ELR (cell line): ENCODE measurements at regions not wholly inside any gene's neighbourhood (a gene's known extent, or its start where the extent isn't known, plus 50 kb on each side); places are given as distances from the start of the nearest gene placed in this dataset.
"Not testable (repeated sequence)": the region's sequence is repeated elsewhere in the genome, so short reads cannot be mapped to it uniquely, and the experiment has no call there.

Experiments used
- DNase-seq: peaks from one replicate; pipeline ENCODE4 v3.0.0-alpha.2; 2015; ENCODE audit warnings: low read depth

DNA sequence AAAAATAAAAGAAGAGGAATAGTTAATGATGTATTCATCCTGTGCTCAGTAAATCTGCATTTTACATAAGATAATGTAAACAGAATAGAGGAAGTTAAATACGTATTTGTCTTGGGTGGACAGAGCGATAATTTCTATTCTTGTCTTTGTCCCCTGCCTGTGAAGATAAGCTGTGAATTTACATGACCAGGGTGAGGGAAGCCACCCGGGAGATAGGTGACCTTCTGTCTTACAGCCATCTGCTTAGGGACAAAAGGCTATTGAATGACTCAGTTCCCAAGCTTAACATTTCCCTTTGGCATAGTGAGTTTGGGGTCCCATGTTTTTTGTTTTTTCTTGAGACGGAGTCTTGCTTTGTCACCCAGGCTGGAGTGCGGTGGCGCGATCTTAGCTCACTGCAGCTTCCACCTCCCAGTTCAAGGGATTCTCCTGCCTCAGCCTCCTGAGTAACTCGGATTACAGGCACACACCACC, 88.7 kb upstream of the KCTD7 start:
- DNase-seq = no peak

DNA sequence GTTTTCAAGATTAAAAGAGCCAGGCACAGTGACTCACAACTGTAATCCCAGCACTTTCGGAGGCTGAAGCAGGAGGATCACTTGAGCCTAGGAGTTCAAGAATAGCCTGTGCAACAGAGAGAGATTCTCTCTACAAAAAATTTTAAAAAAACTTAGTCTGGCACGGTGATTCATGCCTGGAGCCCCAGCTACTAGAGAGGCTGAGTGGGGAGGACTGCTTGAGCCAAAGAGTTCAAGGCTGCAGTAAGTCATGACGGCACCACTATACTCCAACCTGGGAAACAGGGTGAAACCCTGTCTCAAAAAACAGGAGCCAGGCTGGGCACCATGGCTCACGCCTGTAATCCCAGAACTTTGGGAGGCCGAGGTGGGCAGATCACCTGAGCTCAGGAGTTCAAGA, 86.6 kb upstream of the KCTD7 start:
- no peak for DNase-seq

DNA sequence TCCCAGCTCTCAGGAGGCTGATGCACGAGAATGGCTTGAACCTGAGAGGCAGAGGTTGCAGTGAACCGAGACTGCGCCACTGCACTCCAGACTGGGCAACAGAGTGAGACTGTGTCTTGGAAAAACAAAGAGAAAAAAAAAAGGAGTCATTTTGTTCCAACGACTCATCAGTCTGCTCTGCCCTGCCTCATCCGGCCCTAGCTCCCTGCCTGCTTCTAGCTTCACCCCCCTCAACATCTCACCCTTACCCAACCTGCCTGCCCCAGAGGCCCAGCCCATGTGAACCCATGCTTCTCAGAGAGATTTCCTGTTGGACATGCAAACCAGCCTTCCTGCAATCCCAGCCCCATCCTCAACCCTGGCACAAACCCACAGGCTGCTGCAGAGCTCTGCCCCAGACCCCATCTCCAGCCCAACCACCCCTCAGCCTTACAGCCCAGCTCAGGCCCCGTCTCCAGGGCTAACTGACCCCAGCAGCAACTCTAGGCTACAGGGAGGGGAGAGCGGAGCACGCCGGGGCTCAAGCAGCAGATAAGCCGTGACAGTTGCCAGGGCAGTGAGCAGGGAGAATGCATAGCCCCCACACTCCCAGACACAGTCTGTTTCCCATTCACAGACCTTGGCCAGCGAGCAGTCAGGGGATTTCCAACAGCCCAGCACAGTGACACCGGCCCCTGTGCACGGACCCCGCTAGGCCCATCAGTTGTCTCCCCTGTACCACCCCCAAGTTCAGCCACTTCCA, 86.0 kb upstream of the KCTD7 start:
- DNase-seq = peak; percentile 38

DNA sequence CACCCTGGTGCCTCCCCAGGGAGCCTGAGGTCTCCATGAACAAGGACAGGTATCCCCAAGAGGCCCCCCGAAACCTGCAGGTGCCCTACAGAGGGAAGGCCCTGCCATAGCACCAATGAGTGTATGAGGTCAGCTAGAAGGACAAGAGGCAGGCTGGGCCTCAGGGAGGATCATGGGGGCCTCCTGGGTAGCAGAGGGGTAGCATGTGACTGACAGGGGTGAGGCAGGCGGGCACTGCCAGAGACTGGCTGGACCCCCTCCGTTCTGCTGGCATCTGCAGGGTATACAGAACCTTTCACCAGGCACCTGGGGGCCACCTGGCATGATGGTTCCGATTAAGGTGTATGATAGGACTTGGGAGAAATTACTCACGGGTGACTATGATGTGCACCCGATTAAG, 79.2 kb upstream of the KCTD7 start:
- DNase-seq = no peak

DNA sequence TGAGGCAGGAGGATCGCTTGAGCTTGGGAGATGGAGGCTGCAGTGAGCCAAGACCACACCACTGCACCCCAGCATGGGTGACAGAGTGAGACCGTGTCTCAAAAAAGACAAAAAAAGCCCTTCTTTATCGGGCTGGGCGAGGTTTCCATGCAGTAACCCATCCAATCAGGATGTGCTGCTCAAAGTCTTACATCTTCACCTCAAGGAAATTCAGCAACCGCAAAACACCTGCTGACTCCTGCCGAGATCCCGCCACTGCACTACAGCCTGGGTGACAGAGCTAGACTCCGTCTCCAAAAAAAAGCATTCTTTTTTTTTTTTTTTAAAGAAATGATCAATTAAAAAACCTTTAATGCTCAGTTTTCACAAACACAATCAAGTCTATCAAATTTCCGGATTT, 75.7 kb upstream of the KCTD7 start:
- no peak for DNase-seq

DNA sequence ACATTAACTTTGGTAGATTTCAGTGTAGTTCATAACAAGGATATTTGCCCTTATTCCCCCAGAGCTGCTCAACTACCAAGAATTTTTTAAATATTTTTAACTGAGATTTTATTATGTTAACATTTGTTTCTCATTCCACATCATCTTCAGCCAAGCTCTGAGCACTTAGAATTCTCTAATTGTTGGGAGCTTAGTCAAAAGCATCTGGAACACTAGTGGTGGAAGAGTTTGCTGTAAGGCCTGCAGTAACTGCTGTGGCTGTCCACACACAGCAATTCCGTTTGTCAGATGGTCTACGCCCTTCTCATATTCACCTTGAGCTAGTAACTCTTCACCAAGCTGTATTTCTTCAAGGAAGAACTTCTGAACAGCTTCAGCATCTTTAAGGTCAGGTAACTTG, 75.0 kb upstream of the KCTD7 start:
- not testable (repeated sequence) for DNase-seq

DNA sequence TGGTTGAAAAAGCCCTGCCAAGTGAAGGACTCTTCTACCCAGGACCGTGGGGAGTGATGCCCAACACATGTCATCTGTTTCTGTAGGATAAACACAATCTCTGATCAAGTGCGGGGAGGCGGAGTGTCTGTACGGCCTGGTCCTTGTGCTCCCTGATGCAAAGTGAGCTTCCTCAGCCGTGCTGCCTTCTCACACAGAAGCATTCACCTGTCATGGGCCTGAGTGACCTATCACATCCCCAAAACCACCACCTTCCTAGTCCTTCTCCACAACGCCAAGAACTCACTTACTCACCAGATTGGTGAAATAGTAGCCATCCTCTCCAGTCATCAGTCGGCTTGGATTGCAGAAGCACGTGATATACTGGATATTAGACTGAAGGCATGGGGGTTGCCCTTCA, 74.4 kb upstream of the KCTD7 start:
- DNase-seq = not testable (repeated sequence)

DNA sequence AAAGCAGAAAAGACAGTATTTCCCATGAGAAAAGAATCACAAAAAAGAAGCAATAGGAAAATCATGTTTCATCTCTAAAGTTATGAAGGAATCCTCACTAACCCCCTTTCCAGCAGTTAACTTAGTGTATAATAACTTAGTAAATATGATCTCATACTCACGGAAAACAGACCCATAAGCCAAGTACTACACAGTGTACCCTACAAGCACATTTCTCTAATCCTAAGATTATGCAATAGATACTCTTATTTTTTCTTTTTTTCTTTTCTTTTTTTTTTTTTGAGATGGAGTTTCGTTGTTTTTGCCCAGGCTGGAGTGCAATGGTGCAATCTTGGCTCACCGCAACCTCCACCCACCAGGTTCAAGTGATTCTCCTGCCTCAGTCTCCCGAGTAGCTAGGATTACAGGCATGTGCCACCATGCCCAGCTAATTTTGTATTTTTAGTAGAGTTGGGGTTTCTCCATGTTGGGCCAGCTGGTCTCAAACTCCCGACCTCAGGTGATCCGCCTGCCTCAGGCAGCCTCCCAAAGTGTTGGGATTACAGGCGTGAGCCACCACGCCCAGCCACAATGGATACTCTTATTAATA, 73.7 kb upstream of the KCTD7 start:
- DNase-seq = not testable (repeated sequence)

DNA sequence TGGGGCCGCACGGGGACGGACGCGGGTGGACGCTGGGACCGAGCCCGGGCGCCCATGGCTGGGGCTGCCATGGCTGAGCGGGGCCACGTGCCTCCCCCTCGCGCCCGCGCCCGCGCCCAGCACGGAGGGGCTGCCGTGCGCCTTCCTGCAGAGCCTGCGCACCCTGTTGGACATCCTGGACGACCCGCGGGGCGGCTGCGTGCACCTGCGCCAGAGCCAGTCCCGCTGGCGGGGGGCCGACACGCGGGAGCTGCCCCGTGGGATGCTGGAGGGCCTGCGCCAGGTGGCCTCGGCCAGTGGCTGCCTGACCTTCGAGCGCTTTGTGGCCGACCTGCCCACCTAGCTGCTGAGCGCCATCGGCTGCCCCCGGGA, 72.5 kb upstream of the KCTD7 start:
- DNase-seq = no peak

DNA sequence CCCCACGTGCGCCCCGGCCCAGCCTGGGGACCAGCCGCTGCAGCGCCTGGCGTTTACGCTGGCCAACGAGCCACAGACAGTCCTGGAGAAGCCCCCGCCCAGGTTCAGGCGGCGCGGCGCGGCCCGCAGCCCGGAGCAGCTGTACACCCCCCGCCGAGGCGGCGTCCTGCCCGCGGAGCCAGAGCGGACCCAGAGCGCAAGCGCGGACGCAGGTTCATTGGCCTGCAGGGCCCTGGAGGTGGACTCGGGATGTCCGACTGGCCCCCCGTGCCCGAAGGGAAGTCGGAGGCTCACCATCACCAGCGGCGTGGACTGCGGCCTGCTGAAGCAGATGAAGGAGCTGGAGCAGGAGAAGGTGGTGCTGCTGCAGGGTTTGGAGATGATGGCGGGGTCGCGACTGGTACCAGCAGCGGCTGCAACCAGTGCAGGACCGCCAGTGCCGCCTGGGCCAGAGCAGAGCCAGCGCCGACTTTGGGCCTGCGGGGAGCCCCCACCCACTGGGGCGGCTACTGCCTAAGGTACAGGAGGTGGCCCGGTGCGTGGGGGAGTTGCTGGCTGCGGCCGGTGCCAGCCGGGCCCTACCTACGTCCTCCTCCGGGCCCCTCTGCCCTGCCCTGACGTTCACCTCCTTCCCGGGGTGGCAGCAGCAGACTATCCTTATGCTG, 72.0 kb upstream of the KCTD7 start:
- DNase-seq = no peak

DNA sequence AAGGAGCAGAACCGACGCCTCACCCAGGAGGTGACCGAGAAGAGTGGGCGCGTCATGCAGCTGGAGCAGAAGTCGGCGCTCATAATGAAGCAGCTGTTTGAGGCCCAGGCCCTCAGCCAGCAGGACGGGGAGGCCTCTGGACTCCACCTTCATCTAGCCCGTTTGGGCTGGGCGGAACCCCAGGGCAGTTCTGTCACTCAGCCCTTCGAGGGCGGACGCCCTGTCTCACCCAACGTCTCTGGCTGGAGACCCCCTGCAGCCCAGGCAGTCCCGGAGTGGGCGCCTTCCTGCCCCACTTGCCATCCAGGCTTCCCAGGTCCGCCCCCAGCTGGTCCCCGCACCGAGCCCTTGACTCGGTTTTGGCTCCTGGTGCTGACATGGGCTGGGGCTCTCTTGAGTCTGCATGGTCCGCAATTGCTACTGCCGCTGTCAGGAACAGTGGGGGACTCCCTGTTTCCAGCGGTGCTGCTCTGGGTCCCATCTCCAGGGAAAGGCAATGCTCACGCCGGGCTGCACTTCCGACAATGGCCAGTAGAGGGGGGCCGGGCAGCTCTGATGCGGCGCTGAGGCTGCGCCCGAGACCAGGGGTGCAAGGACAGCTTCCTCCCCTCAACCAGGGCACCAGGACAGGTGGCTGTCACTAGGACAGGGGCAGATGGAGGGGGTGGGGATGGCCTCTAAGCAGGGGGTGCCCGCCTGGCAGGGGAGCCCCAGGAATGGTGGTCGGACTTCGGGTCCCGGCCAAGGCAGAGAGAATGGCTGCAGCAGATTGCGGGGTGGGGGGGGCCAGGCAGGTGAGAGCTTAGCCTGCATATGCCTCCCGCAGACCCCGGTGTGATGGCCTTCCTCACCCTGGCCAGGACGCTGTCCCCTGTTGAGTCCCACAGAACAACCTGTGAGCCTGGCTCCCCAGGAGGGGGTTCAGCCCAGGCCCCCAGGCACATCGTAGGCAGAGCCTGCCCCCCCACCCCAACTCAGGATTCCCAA, 71.2 kb upstream of the KCTD7 start:
- DNase-seq = peak; percentile 54

DNA sequence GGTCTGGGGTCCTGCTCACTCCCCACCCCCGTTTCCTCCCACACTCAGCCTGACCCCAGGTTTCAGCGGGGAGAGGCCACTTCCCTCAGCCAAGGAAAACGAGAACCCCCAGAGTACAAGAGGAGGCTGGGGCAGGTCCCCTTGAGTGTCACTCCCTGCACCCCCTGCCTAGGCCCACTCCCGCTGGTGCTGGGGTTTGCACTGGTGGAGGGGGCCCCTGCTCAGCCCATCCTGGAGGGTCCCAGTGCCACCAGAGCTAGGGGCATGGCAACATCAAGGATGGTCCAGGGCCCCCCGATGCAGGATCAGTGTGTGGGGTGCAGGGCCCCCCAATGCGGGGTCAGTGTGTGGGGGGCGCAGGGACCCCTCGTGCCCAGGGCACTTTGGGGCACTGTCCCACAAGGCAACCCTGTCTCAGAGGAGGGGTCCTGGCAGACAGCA, 70.5 kb upstream of the KCTD7 start:
- no peak for DNase-seq

DNA sequence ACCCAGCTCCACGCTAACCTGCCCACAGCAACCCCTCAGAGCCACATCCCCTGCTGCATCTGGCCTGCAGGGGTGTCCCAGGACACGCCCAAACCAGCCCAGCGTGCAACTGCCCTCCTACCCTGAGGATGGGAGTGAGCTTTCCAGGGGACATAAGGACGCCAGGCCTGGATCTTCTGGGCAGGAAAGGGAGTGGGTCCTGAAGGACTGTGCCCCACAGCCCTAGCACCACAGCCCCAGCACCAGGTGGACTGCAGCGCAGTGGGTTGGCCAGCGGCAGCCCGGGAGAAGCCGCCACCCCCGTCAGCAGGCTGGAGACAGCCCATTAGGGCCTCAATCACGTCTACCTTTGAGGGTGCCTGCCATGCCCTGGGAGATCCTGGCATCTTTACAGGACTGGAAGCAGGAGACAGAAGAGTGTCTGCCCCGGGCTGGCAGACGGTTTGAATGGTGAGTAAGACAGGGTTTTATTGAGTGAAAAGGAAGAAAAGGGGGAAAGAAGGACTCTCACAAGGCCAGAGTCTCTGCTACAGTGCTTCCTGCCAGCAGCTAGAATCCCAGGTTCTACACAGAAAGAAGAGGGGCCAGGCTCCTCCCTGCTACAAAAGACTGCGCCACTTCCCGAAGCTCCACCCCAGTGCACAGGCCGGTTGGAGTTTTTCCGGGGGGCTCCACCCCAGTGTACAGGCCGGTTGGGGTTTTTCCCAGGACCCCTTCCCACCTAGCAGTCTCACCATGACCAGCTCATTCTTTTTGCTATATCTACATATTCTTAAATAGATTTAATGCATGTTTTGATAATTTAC, 69.8 kb upstream of the KCTD7 start:
- DNase-seq = no peak

DNA sequence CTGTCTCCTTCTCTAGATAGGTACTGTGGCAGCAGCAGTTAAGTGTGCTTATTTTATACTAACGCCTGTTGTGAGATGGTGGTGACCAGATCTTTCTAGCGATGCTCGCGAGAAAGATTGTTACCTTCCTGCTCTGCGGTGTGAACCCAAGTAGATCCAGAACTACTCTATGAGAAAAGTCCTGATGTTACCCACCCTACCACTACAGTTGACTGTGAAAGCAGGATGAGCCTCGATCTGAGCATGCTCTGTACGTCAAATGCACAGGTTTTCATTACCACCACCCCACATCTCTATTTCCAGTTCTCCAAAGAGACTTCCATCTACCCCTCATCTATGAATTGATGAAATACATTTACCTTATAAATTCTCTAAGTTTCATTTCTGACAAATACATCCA, 64.6 kb upstream of the KCTD7 start:
- DNase-seq = no peak

DNA sequence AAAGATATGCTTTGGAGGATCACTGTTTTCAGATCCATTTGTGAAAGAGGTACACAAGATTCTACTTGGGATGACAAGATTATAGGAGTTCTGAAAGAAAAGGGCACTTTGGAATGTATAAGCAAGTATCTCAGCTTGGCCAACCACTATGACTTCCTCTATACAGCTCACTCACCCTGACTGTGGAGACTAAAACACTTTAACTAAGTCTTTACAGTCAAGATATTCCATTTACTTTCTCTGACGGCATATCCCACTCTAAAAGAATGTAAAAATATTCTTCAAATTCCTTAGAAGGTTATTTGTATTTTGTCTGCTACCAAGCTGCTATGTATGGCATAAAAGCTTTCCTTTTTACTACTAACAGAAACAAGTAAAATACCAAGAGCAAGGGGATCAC, 58.5 kb upstream of the KCTD7 start:
- DNase-seq = not testable (repeated sequence)

DNA sequence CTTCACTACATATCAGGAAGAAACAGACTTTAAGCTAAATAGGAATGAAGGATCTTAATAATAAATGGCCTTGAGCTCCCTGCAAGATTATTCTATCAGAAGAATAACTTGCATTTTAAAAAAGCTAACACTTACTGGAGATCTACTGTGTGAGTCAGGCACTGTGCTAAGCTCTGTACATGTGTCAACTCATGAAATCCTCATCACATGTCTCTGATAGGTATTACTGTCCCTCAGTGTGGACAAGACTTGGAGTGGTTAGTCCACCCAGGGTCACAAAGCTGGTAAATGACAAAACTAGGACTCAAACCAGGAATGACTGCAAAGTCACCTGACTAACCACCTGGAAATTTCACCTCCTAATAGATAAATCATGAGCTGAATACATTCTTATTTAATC, 57.1 kb upstream of the KCTD7 start:
- no peak for DNase-seq

DNA sequence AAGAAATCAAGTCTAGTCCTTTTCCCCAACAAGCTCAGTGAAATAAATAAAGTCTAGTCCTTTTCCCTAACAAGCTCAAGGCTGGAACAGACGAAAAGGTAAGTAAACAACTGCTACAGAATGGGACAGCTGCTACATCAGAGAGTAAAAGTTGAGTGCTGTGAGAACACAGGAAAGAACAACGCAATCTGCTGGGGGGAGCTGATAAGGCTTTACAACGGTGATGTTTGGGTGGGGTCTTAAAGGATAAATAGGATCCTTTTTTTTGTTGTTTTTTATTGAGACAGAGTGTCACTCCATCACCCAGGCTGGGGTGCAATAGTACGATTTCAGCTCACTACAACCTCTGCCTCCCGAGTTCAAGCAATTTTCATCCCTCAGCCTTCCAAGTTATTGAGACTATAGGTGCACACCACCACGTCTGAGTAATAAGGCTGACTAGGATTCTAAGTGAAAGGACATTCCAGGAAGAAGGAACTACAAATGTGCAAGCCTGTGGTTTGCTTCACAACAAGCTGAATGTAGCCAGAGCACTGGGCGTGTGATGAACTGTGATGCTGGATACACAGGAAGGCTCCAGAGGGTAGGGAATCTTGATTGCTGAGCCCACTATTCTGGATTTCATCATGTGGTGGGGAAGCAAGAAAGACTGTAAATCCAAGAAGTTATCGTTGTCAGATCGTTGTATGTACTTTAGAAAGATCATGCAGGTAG, 54.7 kb upstream of the KCTD7 start:
- not testable (repeated sequence) for DNase-seq

DNA sequence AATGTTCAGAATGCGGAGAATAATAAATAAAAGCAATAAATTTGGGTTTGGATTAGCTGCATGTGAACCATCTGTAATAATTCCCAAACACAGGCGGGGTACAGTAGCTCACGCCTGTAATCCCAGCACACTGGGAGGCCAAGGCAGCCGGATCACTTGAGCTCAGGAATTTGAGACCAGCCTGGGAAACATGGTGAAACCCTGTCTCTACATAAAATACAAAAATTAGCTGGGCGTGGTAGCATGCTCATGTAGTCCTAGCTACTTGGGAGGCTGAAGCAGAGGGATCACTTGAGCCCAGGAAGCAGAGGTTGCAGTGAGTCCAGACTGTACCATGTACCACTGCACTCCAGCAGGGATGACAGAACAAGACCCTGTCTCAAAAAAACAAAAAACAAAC, 53.9 kb upstream of the KCTD7 start:
- DNase-seq = not testable (repeated sequence)

DNA sequence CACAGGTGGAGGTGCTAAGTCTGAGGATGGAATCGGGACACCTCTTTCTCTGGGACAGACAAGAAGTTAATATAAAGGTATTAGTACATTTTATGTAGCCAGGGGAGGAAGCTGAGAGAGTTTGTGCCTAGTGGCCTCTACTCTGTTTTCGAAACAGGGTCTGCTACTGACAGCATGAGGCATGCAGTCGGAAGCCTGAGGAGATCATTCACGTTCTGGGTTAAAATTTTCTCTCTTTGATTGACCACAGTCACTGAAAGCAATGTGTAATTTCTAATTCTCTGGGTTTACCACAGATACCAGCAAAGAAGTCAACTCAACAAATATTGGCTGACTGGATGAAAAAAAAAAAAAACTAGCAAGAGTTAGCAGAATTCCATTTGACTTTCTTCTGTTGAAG, 53.3 kb upstream of the KCTD7 start:
- no peak for DNase-seq

DNA sequence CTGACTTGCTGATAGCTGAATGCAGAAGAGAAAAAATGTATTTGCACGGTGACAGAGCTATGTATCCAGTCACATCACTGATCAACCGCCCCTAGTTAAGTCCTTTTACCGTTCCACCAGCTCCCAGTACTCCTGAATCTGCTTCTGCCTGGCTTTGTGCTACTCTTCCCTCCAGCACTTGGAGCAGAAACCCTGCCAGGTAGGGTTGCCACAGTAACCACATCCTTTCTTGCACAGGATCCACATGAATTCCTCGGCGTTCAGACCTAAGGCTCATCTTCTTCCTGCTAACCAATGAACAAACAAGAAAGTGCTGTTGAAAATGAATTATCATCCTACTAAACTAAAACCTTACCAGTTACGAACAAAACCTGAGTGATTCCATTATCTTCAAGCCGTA, 52.0 kb upstream of the KCTD7 start:
- no peak for DNase-seq
